ENCODE measurements at regions not wholly inside any gene's neighbourhood (a gene's known extent, or its start where the extent isn't known, plus 50 kb on each side); places are given as distances from the start of the nearest gene placed in this dataset.

GRCh38 chr19:31538879-31539278, 189.6 kb upstream of the TSHZ3 start:
- Histone ChIP-seq H3K36me3 (ENCODE audit: control insufficient read depth in 2 of 3, insufficient read depth in 3 of 3, low read length in 3 of 3) (no peaks in the 10 kb centered on the region), H3K9me3 (ENCODE audit: control insufficient read depth in 2 of 3, insufficient read depth in 1 of 3, low read length in 3 of 3) (no peaks in the 10 kb centered on the region), H3K4me1 (ENCODE audit: control insufficient read depth in 2 of 3, insufficient read depth in 2 of 3, low read depth in 1 of 3, low read length in 3 of 3) (no peaks in the 10 kb centered on the region), H3K27ac (ENCODE audit: low read depth in 2 of 2, low read length in 2 of 2) (no peak overlapping the region), H3K9ac (ENCODE audit: low read length in 3 of 3) (no peak overlapping the region), H3K4me3 (ENCODE audit: low read length in 3 of 3) (no peak overlapping the region), H3K27me3 (ENCODE audit: control insufficient read depth, insufficient read depth, low read length) (no peaks in the 10 kb centered on the region)
- FAIRE-seq: no peak
- intact Hi-C loops (cut with DNase I): no loop called here
- no peak for TF ChIP-seq CTCF (IDR thresholded peaks at IDR 0.05; ENCODE audit: borderline replicate concordance, extremely low read depth, insufficient read depth)
- no peak for DNase-seq

DNA sequence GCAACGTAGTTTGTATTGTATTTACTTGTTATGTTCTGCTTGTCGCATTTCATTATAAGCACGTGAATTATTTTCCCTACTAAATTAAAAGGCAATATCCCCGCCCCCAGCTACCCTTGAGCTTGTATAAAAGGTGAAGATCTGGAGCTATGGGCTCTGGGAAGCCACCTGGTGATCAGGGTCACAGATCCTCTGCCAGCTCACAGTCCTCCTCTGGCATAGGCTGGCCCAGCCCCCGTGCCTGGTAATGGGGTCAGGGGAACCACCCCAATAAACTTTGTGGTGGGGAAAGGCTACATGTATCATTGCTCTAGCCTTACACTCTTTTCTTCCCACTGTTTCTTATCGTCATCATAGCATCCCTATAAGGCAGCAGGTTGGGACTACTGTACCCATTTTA, 190.2 kb upstream of the TSHZ3 start:
- Histone ChIP-seq H3K4me1 (ENCODE audit: control insufficient read depth in 2 of 3, insufficient read depth in 2 of 3, low read depth in 1 of 3, low read length in 3 of 3) (no peaks in the 10 kb centered on the region), H3K27me3 (ENCODE audit: control insufficient read depth, insufficient read depth, low read length) (no peaks in the 10 kb centered on the region), H3K27ac (ENCODE audit: low read depth in 2 of 2, low read length in 2 of 2) (no peak overlapping the region), H3K9ac (ENCODE audit: low read length in 3 of 3) (no peak overlapping the region), H3K36me3 (ENCODE audit: control insufficient read depth in 2 of 3, insufficient read depth in 3 of 3, low read length in 3 of 3) (no peaks in the 10 kb centered on the region), H3K9me3 (ENCODE audit: control insufficient read depth in 2 of 3, insufficient read depth in 1 of 3, low read length in 3 of 3) (no peaks in the 10 kb centered on the region), H3K4me3 (ENCODE audit: low read length in 3 of 3) (no peak overlapping the region)
- FAIRE-seq: no peak
- intact Hi-C loops (cut with DNase I): no loop called here
- no peak for DNase-seq
- no peak for TF ChIP-seq CTCF (IDR thresholded peaks at IDR 0.05; ENCODE audit: borderline replicate concordance, extremely low read depth, insufficient read depth)

GRCh38 chr19:31541396-31541795, 192.2 kb upstream of the TSHZ3 start:
- FAIRE-seq (no peak), DNase-seq (no peak)
- Histone ChIP-seq H3K4me3 (ENCODE audit: low read length in 3 of 3) (no peak overlapping the region), H3K27me3 (ENCODE audit: control insufficient read depth, insufficient read depth, low read length) (no peaks in the 10 kb centered on the region), H3K9ac (ENCODE audit: low read length in 3 of 3) (no peak overlapping the region), H3K36me3 (ENCODE audit: control insufficient read depth in 2 of 3, insufficient read depth in 3 of 3, low read length in 3 of 3) (no peaks in the 10 kb centered on the region), H3K27ac (ENCODE audit: low read depth in 2 of 2, low read length in 2 of 2) (no peak overlapping the region), H3K9me3 (ENCODE audit: control insufficient read depth in 2 of 3, insufficient read depth in 1 of 3, low read length in 3 of 3) (no peaks in the 10 kb centered on the region), H3K4me1 (ENCODE audit: control insufficient read depth in 2 of 3, insufficient read depth in 2 of 3, low read depth in 1 of 3, low read length in 3 of 3) (no peaks in the 10 kb centered on the region)
- no peak for TF ChIP-seq CTCF (IDR thresholded peaks at IDR 0.05; ENCODE audit: borderline replicate concordance, extremely low read depth, insufficient read depth)
- intact Hi-C loops (cut with DNase I): no loop called here

DNA sequence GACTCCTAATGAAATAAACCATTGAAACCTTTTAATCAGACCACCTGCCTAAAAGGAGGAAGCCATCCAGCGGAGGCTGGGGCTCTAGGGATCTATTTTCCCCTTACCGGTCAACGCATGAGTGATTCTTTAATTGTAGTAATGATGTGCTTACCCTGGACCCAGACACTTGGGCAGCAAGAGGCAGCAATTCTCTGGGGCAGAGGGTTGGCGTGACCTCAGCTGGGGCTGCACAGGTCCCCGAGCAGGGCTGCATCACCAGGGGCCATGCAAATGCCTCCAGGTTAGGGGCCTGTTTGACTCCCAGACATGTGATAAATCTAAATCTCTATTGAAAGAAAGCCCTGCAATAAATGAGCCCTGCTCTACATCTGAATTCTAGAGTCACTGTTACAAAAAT, 194.2 kb upstream of the TSHZ3 start:
- DNase-seq (no peak), FAIRE-seq (no peak)
- Histone ChIP-seq H3K9ac (ENCODE audit: low read length in 3 of 3) (no peak overlapping the region), H3K9me3 (ENCODE audit: control insufficient read depth in 2 of 3, insufficient read depth in 1 of 3, low read length in 3 of 3) (no peaks in the 10 kb centered on the region), H3K4me3 (ENCODE audit: low read length in 3 of 3) (no peak overlapping the region), H3K27ac (ENCODE audit: low read depth in 2 of 2, low read length in 2 of 2) (no peak overlapping the region), H3K27me3 (ENCODE audit: control insufficient read depth, insufficient read depth, low read length) (no peaks in the 10 kb centered on the region), H3K36me3 (ENCODE audit: control insufficient read depth in 2 of 3, insufficient read depth in 3 of 3, low read length in 3 of 3) (no peaks in the 10 kb centered on the region), H3K4me1 (ENCODE audit: control insufficient read depth in 2 of 3, insufficient read depth in 2 of 3, low read depth in 1 of 3, low read length in 3 of 3) (no peaks in the 10 kb centered on the region)
- intact Hi-C loops (cut with DNase I): no loop called here
- no peak for TF ChIP-seq CTCF (IDR thresholded peaks at IDR 0.05; ENCODE audit: borderline replicate concordance, extremely low read depth, insufficient read depth)

All from kidney (tissue), 13 donors.